Smooth muscle cell (in vitro differentiated cells): ENCODE measurements at regions not wholly inside any gene's neighbourhood (a gene's known extent, or its start where the extent isn't known, plus 50 kb on each side); places are given as distances from the start of the nearest gene placed in this dataset.

ENCODE experiments used
- DNase-seq: peaks from one replicate; lab custom pipeline; 2025; ENCODE audit not compliant: unreplicated experiment; lab: John Stamatoyannopoulos, UW
- H2AFZ ChIP-seq: fragments of 200-600 bp; sonication (generic); 2 replicates; pipeline ENCODE4 v1.6.0; 2016; ENCODE audit warnings: antibody characterized with exemption, low read depth, mild to moderate bottlenecking
- H3F3A ChIP-seq: fragments of 200-600 bp; sonication (generic); 2 replicates; pipeline ENCODE4 v1.6.0; 2017; ENCODE audit warnings: antibody characterized with exemption, low read depth
- H3K27ac ChIP-seq: fragments of 200-600 bp; sonication (generic); 2 replicates; pipeline ENCODE4 v1.5.1; 2016; ENCODE audit warnings: low read depth, mild to moderate bottlenecking
- H3K27me3 ChIP-seq: fragments of 200-600 bp; sonication (generic); 2 replicates; pipeline ENCODE4 v1.6.1; 2016; ENCODE audit warnings: low read depth, mild to moderate bottlenecking
- H3K36me3 ChIP-seq: fragments of 200-600 bp; sonication (generic); 2 replicates; pipeline ENCODE4 v1.5.1; 2016; ENCODE audit warnings: low read depth
- H3K4me1 ChIP-seq: fragments of 200-600 bp; sonication (generic); 2 replicates; pipeline ENCODE4 v1.5.1; 2016; ENCODE audit warnings: low read depth
- H3K4me2 ChIP-seq: fragments of 200-600 bp; sonication (generic); 2 replicates; pipeline ENCODE4 v1.6.0; 2016; ENCODE audit warnings: mild to moderate bottlenecking
- H3K4me3 ChIP-seq: fragments of 200-600 bp; sonication (generic); 2 replicates; pipeline ENCODE4 v1.5.1; 2016; ENCODE audit warnings: mild to moderate bottlenecking
- H3K79me2 ChIP-seq: fragments of 200-600 bp; sonication (generic); 2 replicates; pipeline ENCODE4 v1.6.0; 2016; ENCODE audit warnings: low read depth, mild to moderate bottlenecking
- H3K9ac ChIP-seq: fragments of 200-600 bp; sonication (generic); 2 replicates; pipeline ENCODE4 v1.6.0; 2016; ENCODE audit warnings: low read depth
- H3K9me3 ChIP-seq: fragments of 200-600 bp; sonication (generic); replicated peaks from 2 replicates; pipeline ENCODE4 v1.5.1; 2016; ENCODE audit warnings: low read depth
- H4K20me1 ChIP-seq: fragments of 200-600 bp; sonication (generic); 2 replicates; pipeline ENCODE4 v1.6.0; 2016; ENCODE audit warnings: low read depth
- CTCF ChIP-seq: fragments of 200-600 bp; sonication (generic); IDR thresholded peaks from 2 replicates; pipeline ENCODE4 v1.5.1; 2017; ENCODE audit warnings: borderline replicate concordance, mild to moderate bottlenecking, antibody characterized with exemption; ENCODE audit not compliant: insufficient read depth, poor library complexity, severe bottlenecking
- WGBS: methylation state at CpG from one replicate; pipeline ENCODE4 v1.1.7; 2016; ENCODE audit warnings: low lambda C conversion rate; 5-methylcytosine and 5-hydroxymethylcytosine counted together

- peaks cover 11% of the 10 kb centered on the region for H3K4me1 ChIP-seq
- H4K20me1 ChIP-seq: peaks cover 100% of the 10 kb centered on the region
- no peak overlapping the region for H2AFZ ChIP-seq
- H3K79me2 ChIP-seq: peaks cover 89% of the 10 kb centered on the region
- H3K36me3 ChIP-seq: no peaks in the 10 kb centered on the region
- peak overlapping the region; percentile 45 for H3K27ac ChIP-seq
- H3K4me2 ChIP-seq: peak overlapping the region; percentile 65
- H3F3A ChIP-seq: peaks cover 10% of the 10 kb centered on the region
- no peak for TF ChIP-seq CTCF
- no peaks in the 10 kb centered on the region for H3K27me3 ChIP-seq
- H3K4me3 ChIP-seq: no peak overlapping the region
- H3K9me3 ChIP-seq: no peaks in the 10 kb centered on the region
- no peak for DNase-seq
- 73% methylated on average over 18 of the region's 18 CpGs for WGBS
- H3K9ac ChIP-seq: no peak overlapping the region
Observed at GRCh38 chr14:73770977-73771847, 57.0 kb upstream of the PNMA1 start.

- H3K79me2 ChIP-seq: peaks cover 92% of the 10 kb centered on the region
- no peak overlapping the region for H3K4me2 ChIP-seq
- H2AFZ ChIP-seq: no peak overlapping the region
- H3K4me1 ChIP-seq: peaks cover 11% of the 10 kb centered on the region
- H4K20me1 ChIP-seq: peaks cover 99% of the 10 kb centered on the region
- WGBS: 94% methylated on average over 4 of the region's 4 CpGs
- no peak for TF ChIP-seq CTCF
- no peak overlapping the region for H3K27ac ChIP-seq
- no peak overlapping the region for H3K4me3 ChIP-seq
- peaks cover 10% of the 10 kb centered on the region for H3F3A ChIP-seq
- H3K9ac ChIP-seq: no peak overlapping the region
- H3K27me3 ChIP-seq: no peaks in the 10 kb centered on the region
- H3K36me3 ChIP-seq: no peaks in the 10 kb centered on the region
- DNase-seq: no peak
- no peaks in the 10 kb centered on the region for H3K9me3 ChIP-seq
Observed at GRCh38 chr14:73768107-73768506, 53.9 kb upstream of the PNMA1 start.

GRCh38 chr14:73764406-73765280 lies 50.5 kb upstream of the PNMA1 start:
- Histone ChIP-seq H3K79me2 (peaks cover 85% of the 10 kb centered on the region), H2AFZ (no peak overlapping the region), H3K27me3 (no peaks in the 10 kb centered on the region), H3K36me3 (no peaks in the 10 kb centered on the region), H3K9me3 (no peaks in the 10 kb centered on the region), H4K20me1 (peaks cover 70% of the 10 kb centered on the region), H3K4me1 (peaks cover 5% of the 10 kb centered on the region), H3K4me2 (no peak overlapping the region), H3F3A (peaks cover 5% of the 10 kb centered on the region), H3K9ac (no peak overlapping the region), H3K27ac (no peak overlapping the region), H3K4me3 (no peak overlapping the region)
- WGBS: 86% methylated on average over 8 of the region's 8 CpGs
- no peak for DNase-seq
- no peak for TF ChIP-seq CTCF
